Psoas muscle (tissue), 7 donors: ENCODE measurements at regions not wholly inside any gene's neighbourhood (a gene's known extent, or its start where the extent isn't known, plus 50 kb on each side); places are given as distances from the start of the nearest gene placed in this dataset.

Experiments used
- ATAC-seq, 4 donors: fragments of 200-7000 bp; cut with Tn5 transposase; one replicate each; pipeline ENCODE4 v1.9.1; 2020; ENCODE audit warnings: moderate library complexity in 3 of 4, mild to moderate bottlenecking in 2 of 4
- DNase-seq, 2 donors: peaks; one replicate each; pipeline ENCODE4 v3.0.0-alpha.2; 2020
- H3K27ac ChIP-seq: fragments of 200-600 bp; one replicate; pipeline ENCODE4 v1.8.0; 2022
- H3K27me3 ChIP-seq, 3 donors: fragments of 200-600 bp in 1 of 3; one replicate each; pipeline versions ENCODE4 v1.6.1 to v1.8.0; 2013 to 2022; ENCODE audit warnings: low read length in 2 of 3, mild to moderate bottlenecking in 2 of 3, moderate library complexity in 1 of 3; ENCODE audit not compliant: insufficient read depth in 3 of 3
- H3K36me3 ChIP-seq, 2 donors: fragments of 200-600 bp in 1 of 2; one replicate each; pipeline versions ENCODE4 v1.6.1 to v1.8.0; 2013 to 2022; ENCODE audit warnings: low read depth in 1 of 2, mild to moderate bottlenecking in 1 of 2, moderate library complexity in 1 of 2; ENCODE audit not compliant: insufficient read depth in 1 of 2
- H3K4me1 ChIP-seq: fragments of 200-600 bp; one replicate; pipeline ENCODE4 v1.8.0; 2022
- H3K4me3 ChIP-seq: fragments of 200-600 bp; one replicate; pipeline ENCODE4 v1.8.0; 2022; ENCODE audit warnings: mild to moderate bottlenecking
- H3K9me3 ChIP-seq: fragments of 200-600 bp; one replicate; pipeline ENCODE4 v1.8.0; 2022
- WGBS, 3 donors: extraction: QIAGEN DNeasy Blood & Tissue Kit; methylation state at CpG; one replicate each; pipeline versions ENCODE4 v1.1.6 to v1.1.7; 2013; 5-methylcytosine and 5-hydroxymethylcytosine counted together
- intact Hi-C, 2 donors: fragments of 100-400 bp; cut with DNase I; formaldehyde crosslinking; loops; one replicate each; pipeline versions ENCODE4 v1.11.0 to v1.14.2; 2022
- TF ChIP-seq, protein P1 (sequence below): fragments of 200-600 bp; IDR thresholded peaks from one replicate; pipeline ENCODE4 v1.8.0; 2022; ENCODE audit warnings: antibody characterized with exemption
- donor health status: healthy with polysubstance abuse.
- donor health status: DM: no; HTN: no; CAD: no; lungs with moderate emphysema.
- donor health status: Bipolar disorder and iron deficiency.
- donor health status: healthy.
- donor health status: DM: yes; HTN: yes; CAD: no.
- donor health status: DM: no; HTN: no; CAD: no.
- donor health status: DM: yes; HTN: yes; CAD: no.

- no peaks in the 10 kb centered on the region for H3K9me3 ChIP-seq
- TF ChIP-seq, protein P1, sequence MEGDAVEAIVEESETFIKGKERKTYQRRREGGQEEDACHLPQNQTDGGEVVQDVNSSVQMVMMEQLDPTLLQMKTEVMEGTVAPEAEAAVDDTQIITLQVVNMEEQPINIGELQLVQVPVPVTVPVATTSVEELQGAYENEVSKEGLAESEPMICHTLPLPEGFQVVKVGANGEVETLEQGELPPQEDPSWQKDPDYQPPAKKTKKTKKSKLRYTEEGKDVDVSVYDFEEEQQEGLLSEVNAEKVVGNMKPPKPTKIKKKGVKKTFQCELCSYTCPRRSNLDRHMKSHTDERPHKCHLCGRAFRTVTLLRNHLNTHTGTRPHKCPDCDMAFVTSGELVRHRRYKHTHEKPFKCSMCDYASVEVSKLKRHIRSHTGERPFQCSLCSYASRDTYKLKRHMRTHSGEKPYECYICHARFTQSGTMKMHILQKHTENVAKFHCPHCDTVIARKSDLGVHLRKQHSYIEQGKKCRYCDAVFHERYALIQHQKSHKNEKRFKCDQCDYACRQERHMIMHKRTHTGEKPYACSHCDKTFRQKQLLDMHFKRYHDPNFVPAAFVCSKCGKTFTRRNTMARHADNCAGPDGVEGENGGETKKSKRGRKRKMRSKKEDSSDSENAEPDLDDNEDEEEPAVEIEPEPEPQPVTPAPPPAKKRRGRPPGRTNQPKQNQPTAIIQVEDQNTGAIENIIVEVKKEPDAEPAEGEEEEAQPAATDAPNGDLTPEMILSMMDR, result no peak
- H3K27me3 ChIP-seq, result no peaks in the 10 kb centered on the region
- ATAC-seq, result no peak
- H3K27ac ChIP-seq, result no peak overlapping the region
- no peaks in the 10 kb centered on the region for H3K4me1 ChIP-seq
- intact Hi-C loops, result no loop called here
- H3K36me3 ChIP-seq, result no peaks in the 10 kb centered on the region
- no peak overlapping the region for H3K4me3 ChIP-seq
- no peak for DNase-seq
These were observed 169.5 kb upstream of the DPYD start for GRCh38 chr1:98090351-98090750.

DNA sequence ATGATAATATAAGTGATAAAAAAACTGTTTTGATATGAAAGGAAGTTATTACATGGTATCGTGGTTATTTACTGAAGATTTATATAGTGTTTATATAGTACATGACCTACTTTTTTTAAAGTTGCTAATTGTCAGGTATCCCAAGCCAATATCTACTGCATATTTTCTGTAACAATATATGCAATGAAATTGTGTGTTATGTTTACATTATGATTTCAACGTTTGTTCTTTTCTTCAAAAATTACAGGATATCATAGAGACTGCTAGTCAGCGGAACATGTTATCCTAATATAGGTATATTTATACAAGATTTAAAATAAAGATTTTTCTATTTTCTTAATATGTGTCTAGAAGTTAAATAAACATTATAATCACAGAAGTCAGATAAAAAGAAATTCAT lies 167.5 kb upstream of the DPYD start:
- H3K9me3 ChIP-seq, result no peaks in the 10 kb centered on the region
- no peak overlapping the region for H3K27ac ChIP-seq
- no peak overlapping the region for H3K4me3 ChIP-seq
- 88 to 92% (median 91%) methylated on average over 3 of the region's 3 CpGs for WGBS, 3 donors
- TF ChIP-seq, protein P1, result no peak
- H3K4me1 ChIP-seq, result no peaks in the 10 kb centered on the region
- DNase-seq, result no peak
- no peaks in the 10 kb centered on the region for H3K27me3 ChIP-seq
- H3K36me3 ChIP-seq, result no peaks in the 10 kb centered on the region
- intact Hi-C loops, result no loop called here
- no peak for ATAC-seq

DNA sequence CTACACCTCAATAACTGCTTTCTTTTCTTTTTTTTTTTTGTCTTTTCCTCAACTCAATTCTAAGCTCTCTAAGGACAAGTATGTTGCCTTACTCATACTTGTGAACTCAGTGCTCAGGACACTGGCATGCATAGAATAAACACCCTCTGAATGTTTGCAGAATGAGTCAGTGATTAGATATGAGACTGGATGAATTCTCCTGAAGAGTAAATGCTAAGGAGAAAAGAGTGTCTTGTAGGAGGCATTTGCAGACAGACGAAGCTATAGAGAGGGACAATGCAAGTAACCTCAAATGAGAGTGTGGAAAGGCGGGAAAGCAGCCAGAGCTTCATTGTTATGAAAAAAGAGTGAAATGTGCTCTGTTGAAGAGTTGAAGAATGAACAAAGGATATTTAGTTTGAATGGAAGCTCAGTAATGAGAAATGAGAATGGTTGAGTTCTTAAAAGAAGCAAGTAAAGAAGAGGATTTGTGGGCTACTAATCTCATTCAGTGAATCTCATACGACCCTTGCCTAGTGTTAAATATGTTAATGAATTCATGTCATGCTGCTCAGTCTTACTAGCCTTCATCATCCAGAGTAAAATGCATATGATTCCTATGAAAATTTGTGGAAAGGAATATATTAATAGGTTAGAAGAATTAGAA lies 166.1 kb upstream of the DPYD start:
- no peak for ATAC-seq

DNA sequence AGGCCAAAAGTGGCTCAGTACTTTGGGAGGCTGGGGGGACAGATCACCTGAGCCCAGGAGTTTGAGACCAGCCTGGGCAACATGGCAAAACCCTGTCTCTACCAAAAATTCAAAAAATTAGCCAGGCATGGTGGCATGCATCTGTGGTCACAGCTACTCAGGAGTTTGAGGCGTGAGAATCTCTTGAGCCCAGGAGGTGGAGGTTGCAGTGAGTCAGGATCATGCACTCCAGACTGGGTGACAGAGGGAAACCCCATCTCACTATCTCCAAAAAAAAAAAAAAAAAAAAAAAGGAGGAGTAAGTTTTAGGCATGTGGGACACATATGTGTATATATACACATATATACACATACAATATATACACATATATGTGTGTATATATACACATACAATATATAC lies 165.3 kb upstream of the DPYD start:
- Histone ChIP-seq H3K4me3 (no peak overlapping the region), H3K27ac (no peak overlapping the region), H3K36me3 (no peaks in the 10 kb centered on the region), H3K4me1 (no peaks in the 10 kb centered on the region), H3K9me3 (no peaks in the 10 kb centered on the region), H3K27me3 (no peaks in the 10 kb centered on the region)
- no peak for ATAC-seq
- intact Hi-C loops, result no loop called here
- TF ChIP-seq, protein P1, result no peak
- WGBS, 3 donors, result 98 to 100% (median 100%) methylated on average over 1 of the region's 1 CpG
- no peak for DNase-seq

More for the DNA sequence above, 166.1 kb upstream of the DPYD start:
- Histone ChIP-seq H3K4me1 (no peaks in the 10 kb centered on the region), H3K36me3 (no peaks in the 10 kb centered on the region), H3K27me3 (no peaks in the 10 kb centered on the region), H3K27ac (no peak overlapping the region), H3K4me3 (no peak overlapping the region), H3K9me3 (no peaks in the 10 kb centered on the region)
- 68 to 78% (median 71%) methylated on average over 3 of the region's 3 CpGs for WGBS, 3 donors
- TF ChIP-seq, protein P1, result no peak
- intact Hi-C loops, result no loop called here
- DNase-seq, result no peak

DNA sequence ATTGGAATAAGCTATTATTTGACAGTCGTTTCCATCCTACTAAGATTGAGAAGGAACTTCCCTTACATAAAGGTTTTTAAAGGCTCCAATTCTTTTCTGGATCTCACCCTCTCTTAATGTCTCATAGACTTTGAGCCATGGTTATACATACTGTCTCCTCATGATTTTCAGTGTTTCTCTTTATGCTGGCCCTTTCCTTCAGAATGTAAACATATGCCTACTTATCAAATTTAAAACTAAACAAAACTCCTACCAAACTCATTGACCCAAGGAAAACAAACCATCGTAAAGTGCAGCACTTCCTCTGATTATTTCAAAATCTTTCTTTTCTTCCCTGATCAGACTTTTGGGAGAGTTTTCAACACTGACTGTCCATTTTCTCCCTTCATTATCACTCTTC lies 163.4 kb upstream of the DPYD start:
- Histone ChIP-seq H3K9me3 (no peaks in the 10 kb centered on the region), H3K4me1 (no peaks in the 10 kb centered on the region), H3K27me3 (no peaks in the 10 kb centered on the region), H3K4me3 (no peak overlapping the region), H3K27ac (no peak overlapping the region), H3K36me3 (no peaks in the 10 kb centered on the region)
- ATAC-seq (no peak), DNase-seq (no peak)
- 81 to 91% (median 86%) methylated on average over 2 of the region's 2 CpGs for WGBS, 3 donors
- TF ChIP-seq, protein P1, result no peak
- intact Hi-C loops, result no loop called here
